HEK293T (cell line): ENCODE measurements at regions not wholly inside any gene's neighbourhood (a gene's known extent, or its start where the extent isn't known, plus 50 kb on each side); places are given as distances from the start of the nearest gene placed in this dataset.

Source experiments
- CTCF ChIA-PET: fragments of 350-600 bp; formaldehyde crosslinking; extraction: SDS; loops from one replicate; lab custom pipeline; 2021; ENCODE audit warnings: antibody characterized with exemption, inconsistent platforms; lab: Yijun Ruan, JAX
- POLR2A ChIA-PET: fragments of 350-600 bp; formaldehyde crosslinking; extraction: SDS; loops from one replicate; lab custom pipeline; 2020; ENCODE audit warnings: antibody characterized with exemption, inconsistent platforms; lab: Yijun Ruan, JAX
- DNase-seq: peaks from one replicate; pipeline ENCODE4 v3.0.0; 2012; ENCODE audit warnings: mixed read lengths; ENCODE audit errors: extremely low spot score
- ARNT ChIP-seq: fragments of 450-650 bp; IDR thresholded peaks from 2 replicates; pipeline ENCODE4 v1.6.1; 2017; ENCODE audit warnings: mild to moderate bottlenecking
- BHLHE40 ChIP-seq: fragments of 450-650 bp; IDR thresholded peaks from 2 replicates; pipeline ENCODE4 v1.6.1; 2016; ENCODE audit warnings: mild to moderate bottlenecking, moderate library complexity, borderline replicate concordance
- CTBP1 ChIP-seq: fragments of 450-650 bp; IDR thresholded peaks from 2 replicates; pipeline ENCODE4 v1.6.1; 2016; ENCODE audit warnings: borderline replicate concordance
- ELF4 ChIP-seq: fragments of 450-650 bp; IDR thresholded peaks from 2 replicates; pipeline ENCODE4 v1.6.1; 2017; ENCODE audit warnings: antibody characterized with exemption
- FOXA1 ChIP-seq: fragments of 450-650 bp; IDR thresholded peaks from 2 replicates; pipeline ENCODE4 v1.6.1; 2016; ENCODE audit warnings: mild to moderate bottlenecking
- FOXK2 ChIP-seq: fragments of 450-650 bp; IDR thresholded peaks from 2 replicates; pipeline ENCODE4 v1.6.1; 2016; ENCODE audit warnings: mild to moderate bottlenecking
- FOXM1 ChIP-seq: fragments of 450-650 bp; IDR thresholded peaks from 2 replicates; pipeline ENCODE4 v1.6.1; 2017; ENCODE audit warnings: mild to moderate bottlenecking, borderline replicate concordance
- HDGF ChIP-seq: fragments of 450-650 bp; IDR thresholded peaks from 2 replicates; pipeline ENCODE4 v1.6.1; 2017; ENCODE audit warnings: antibody characterized with exemption, borderline replicate concordance
- L3MBTL2 ChIP-seq: fragments of 450-650 bp; conservative IDR thresholded peaks from 2 replicates; pipeline ENCODE4 v1.6.1; 2016; ENCODE audit warnings: mild to moderate bottlenecking
- LEF1 ChIP-seq: fragments of 450-650 bp; IDR thresholded peaks from 2 replicates; pipeline ENCODE4 v1.6.1; 2017; ENCODE audit warnings: mild to moderate bottlenecking, borderline replicate concordance
- NFRKB ChIP-seq: fragments of 450-650 bp; IDR thresholded peaks from 2 replicates; pipeline ENCODE4 v1.6.1; 2016; ENCODE audit warnings: mild to moderate bottlenecking, moderate library complexity
- SP1 ChIP-seq: fragments of 450-650 bp; IDR thresholded peaks from 2 replicates; pipeline ENCODE4 v1.6.1; 2017
- SUZ12 ChIP-seq: fragments of 450-650 bp; IDR thresholded peaks from 2 replicates; pipeline ENCODE4 v1.6.1; 2016; ENCODE audit warnings: mild to moderate bottlenecking
- TARDBP ChIP-seq: fragments of 450-650 bp; IDR thresholded peaks from 2 replicates; pipeline ENCODE4 v1.6.1; 2016
- ZNF384 ChIP-seq: fragments of 450-650 bp; IDR thresholded peaks from 2 replicates; pipeline ENCODE4 v1.6.1; 2016
- TF ChIP-seq, protein P1 (sequence below): fragments of 450-650 bp; IDR thresholded peaks from 2 replicates; pipeline ENCODE4 v1.6.1; 2016

- ChIA-PET CTCF (interaction anchor here (0.9 kb wide), 1 partner anchor 18 kb away, joined by 3 read pairs; no protein-coding TSS in a partner anchor), POLR2A (interaction anchor here (0.8 kb wide), 1 partner anchor 366 kb away, joined by 4 read pairs; the partner anchor contains the start of gene TFAP2A)
- DNase-seq: no peak
- TF ChIP-seq ZNF384 (no peak), L3MBTL2 (no peak), SP1 (no peak), ARNT (no peak), LEF1 (no peak), CTBP1 (no peak), NFRKB (no peak), HDGF (no peak), SUZ12 (no peak), FOXK2 (no peak), FOXM1 (no peak), BHLHE40 (no peak), ELF4 (no peak)
- TF ChIP-seq, protein P1, sequence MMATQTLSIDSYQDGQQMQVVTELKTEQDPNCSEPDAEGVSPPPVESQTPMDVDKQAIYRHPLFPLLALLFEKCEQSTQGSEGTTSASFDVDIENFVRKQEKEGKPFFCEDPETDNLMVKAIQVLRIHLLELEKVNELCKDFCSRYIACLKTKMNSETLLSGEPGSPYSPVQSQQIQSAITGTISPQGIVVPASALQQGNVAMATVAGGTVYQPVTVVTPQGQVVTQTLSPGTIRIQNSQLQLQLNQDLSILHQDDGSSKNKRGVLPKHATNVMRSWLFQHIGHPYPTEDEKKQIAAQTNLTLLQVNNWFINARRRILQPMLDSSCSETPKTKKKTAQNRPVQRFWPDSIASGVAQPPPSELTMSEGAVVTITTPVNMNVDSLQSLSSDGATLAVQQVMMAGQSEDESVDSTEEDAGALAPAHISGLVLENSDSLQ: no peak
Observed at GRCh38 chr6:10048370-10049297, 366.2 kb downstream of the TFAP2A start.

- no peak for TF ChIP-seq FOXK2
- no peak for TF ChIP-seq LEF1
- TF ChIP-seq HDGF: no peak
- TF ChIP-seq ZNF384: no peak
- TF ChIP-seq L3MBTL2: no peak
- no peak for TF ChIP-seq CTBP1
- CTCF ChIA-PET: interaction anchor here (0.6 kb wide), 1 partner anchor 411 kb away, joined by 4 read pairs; no protein-coding TSS in a partner anchor
- no peak for DNase-seq
- POLR2A ChIA-PET: no interaction called here
Observed at GRCh38 chr6:10042280-10042679, 372.6 kb downstream of the TFAP2A start.

DNA sequence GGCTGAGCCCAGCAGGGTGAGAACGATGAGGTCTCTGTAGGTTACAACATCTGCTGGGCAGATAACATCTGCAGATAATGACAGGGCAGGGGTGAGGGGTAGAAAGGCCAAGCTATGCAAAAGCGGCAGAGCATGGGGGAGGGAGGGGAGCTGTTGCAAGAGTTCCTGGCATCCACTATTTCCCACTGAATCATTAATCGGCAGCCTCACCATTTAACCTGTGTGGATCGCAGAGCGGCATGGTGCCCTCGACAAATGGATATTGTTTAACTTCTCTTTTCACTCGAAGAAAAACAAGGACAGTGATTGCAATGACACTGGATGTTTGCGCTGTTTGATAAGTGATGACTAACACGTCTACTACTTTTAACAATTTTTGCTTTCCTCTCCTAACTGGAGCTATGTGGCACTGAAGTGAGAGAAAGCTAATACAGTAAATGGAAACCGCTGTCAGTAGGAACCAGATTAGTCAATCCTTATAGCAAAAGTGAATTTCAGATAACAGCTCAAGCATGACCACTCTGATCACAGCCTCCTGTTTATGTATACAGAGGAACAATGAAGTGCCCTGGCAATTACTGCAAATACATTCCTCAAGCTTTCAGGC lies 381.5 kb downstream of the TFAP2A start:
- no peak for DNase-seq
- POLR2A ChIA-PET: interaction anchor here (0.6 to 1.2 kb wide), 2 partner anchors 280 to 381 kb away, joined by 3 read pairs; no protein-coding TSS in a partner anchor
- TF ChIP-seq L3MBTL2 (no peak), FOXM1 (no peak), ARNT (no peak), TARDBP (no peak), ZNF384 (no peak), BHLHE40 (no peak), NFRKB (no peak), FOXA1 (no peak), SP1 (no peak)
- CTCF ChIA-PET: no interaction called here

- TF ChIP-seq FOXM1 (no peak), BHLHE40 (no peak), FOXK2 (no peak), ELF4 (no peak)
- CTCF ChIA-PET: interaction anchor here (0.9 kb wide), 1 partner anchor 9 kb away, joined by 3 read pairs; no protein-coding TSS in a partner anchor
- POLR2A ChIA-PET: no interaction called here
Observed at GRCh38 chr6:10031617-10032016, 383.3 kb downstream of the TFAP2A start.

GRCh38 chr6:10030942-10031537 lies 383.8 kb downstream of the TFAP2A start:
- ChIA-PET CTCF (interaction anchor here (0.8 to 1.5 kb wide), 4 partner anchors 18 to 398 kb away, joined by 3 to 6 read pairs (median 4); partner anchors contain the start of gene TFAP2A), POLR2A (interaction anchor here (1.1 to 1.6 kb wide), 2 partner anchors 13 to 384 kb away, joined by 3 to 5 read pairs; partner anchors contain the start of gene TFAP2A)
- TF ChIP-seq FOXA1: no peak
- no peak for TF ChIP-seq FOXK2
- no peak for TF ChIP-seq BHLHE40
- TF ChIP-seq ARNT: no peak
- TF ChIP-seq HDGF: no peak
- TF ChIP-seq LEF1: no peak
- no peak for TF ChIP-seq ELF4
- TF ChIP-seq CTBP1: no peak
- no peak for TF ChIP-seq SP1
- TF ChIP-seq, protein P1: no peak
- no peak for TF ChIP-seq SUZ12
- no peak for TF ChIP-seq L3MBTL2
- TF ChIP-seq NFRKB: no peak
- TF ChIP-seq TARDBP: no peak
- no peak for TF ChIP-seq ZNF384
- no peak for TF ChIP-seq FOXM1
- no peak for DNase-seq

More at GRCh38 chr6:10031617-10032016, 383.3 kb downstream of the TFAP2A start:
- DNase-seq: no peak

DNA sequence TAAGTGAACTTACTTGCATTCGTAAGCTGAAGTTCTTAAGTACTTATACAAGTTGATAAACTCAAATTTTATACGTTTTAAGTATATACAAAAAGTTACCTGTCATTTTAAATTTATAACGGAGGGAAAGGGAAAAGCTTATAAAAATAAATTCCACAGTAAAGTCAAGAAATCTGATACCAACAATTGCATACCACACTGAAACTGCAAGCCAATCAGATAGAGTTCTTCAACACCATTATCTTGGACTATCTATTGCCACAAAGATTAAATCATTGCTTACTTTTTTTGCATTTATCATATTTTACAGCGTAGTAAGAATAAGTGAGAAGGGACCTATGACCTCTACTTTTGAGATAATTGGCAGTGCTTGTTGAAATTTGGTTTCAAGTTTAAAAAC lies 386.7 kb downstream of the TFAP2A start:
- ChIA-PET POLR2A (interaction anchor here (0.9 kb wide), 1 partner anchor 398 kb away, joined by 3 read pairs; no protein-coding TSS in a partner anchor), CTCF (interaction anchor here (0.9 kb wide), 1 partner anchor 387 kb away, joined by 3 read pairs; the partner anchor contains the start of gene TFAP2A)
- no peak for DNase-seq
- TF ChIP-seq, protein P1: peak; percentile 84
- peak; percentile 71 for TF ChIP-seq CTBP1
- no peak for TF ChIP-seq ARNT
